ENCODE measurements at regions not wholly inside any gene's neighbourhood (a gene's known extent, or its start where the extent isn't known, plus 50 kb on each side); places are given as distances from the start of the nearest gene placed in this dataset.
"Not testable (repeated sequence)": the region's sequence is repeated elsewhere in the genome, so short reads cannot be mapped to it uniquely, and the experiment has no call there.

DNA sequence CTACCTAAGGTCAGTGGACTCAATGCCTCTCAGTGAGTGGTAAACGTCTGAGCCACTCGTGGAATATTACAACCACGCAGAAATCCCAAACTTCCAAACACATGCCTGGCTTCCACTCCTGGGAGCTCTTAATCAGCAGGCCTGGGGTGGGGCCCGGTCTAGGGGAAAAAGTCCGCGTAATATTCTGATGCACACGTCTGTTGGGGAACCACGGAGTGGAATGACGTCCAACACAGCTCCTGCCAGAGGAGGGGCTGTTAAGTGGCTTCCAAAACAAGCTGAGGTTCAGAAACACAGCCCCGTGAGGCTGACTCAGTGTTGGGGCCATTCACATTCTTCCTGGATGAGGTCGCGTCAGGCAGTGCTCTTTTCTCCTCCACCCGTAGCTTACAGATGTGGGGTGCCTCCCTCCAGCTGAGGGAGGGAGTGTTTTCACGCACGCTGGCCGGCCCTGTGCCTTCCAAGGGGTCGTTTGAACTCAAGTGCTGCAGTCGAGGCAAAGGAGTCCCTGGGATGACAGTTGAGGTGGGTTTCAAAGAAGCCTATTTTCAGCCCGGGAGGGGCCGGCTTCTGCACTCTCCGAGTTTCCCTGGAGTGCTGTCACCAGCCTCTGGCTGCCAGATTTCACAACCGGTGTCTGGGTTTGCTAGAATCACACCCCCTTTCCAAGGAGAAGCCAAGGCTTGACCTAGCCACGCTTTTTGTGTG, 73.1 kb downstream of the ACKR3 start:
- Histone ChIP-seq H3K27ac (ENCODE audit: low read length) (no peak overlapping the region), H3K4me3 (ENCODE audit: low read length) (no peak overlapping the region), H3K27me3 (ENCODE audit: control insufficient read depth, insufficient read depth, low read length) (no peaks in the 10 kb centered on the region), H3K36me3 (ENCODE audit: control insufficient read depth, low read depth, low read length) (no peaks in the 10 kb centered on the region), H3K9ac (ENCODE audit: low read length) (no peak overlapping the region), H3K9me3 (ENCODE audit: control insufficient read depth, low read depth, low read length) (no peaks in the 10 kb centered on the region), H3K4me1 (ENCODE audit: control insufficient read depth, low read depth, low read length) (no peaks in the 10 kb centered on the region)

DNA sequence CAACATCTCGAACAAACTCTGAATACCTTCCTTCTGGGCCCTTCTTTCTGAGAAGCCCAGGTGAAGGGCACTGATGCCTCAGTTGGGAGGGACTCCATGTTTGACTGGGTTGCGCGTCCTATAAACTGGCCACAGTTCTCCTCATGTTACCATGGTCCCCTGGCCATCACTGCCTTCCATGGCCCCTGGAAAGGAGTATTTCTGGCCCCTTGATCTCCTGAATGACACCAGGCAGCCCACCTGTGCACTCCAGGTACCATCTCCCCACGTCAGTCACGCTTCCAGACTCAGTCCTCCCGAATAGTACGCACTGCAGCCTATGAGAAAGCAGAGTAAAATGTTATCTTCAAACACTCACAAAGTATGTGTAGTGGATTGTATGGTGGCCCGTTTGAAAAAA, 73.9 kb downstream of the ACKR3 start:
- Histone ChIP-seq H3K27me3 (ENCODE audit: control insufficient read depth, insufficient read depth, low read length) (no peaks in the 10 kb centered on the region), H3K9ac (ENCODE audit: low read length) (no peak overlapping the region), H3K4me3 (ENCODE audit: low read length) (no peak overlapping the region), H3K9me3 (ENCODE audit: control insufficient read depth, low read depth, low read length) (no peaks in the 10 kb centered on the region), H3K4me1 (ENCODE audit: control insufficient read depth, low read depth, low read length) (no peaks in the 10 kb centered on the region), H3K36me3 (ENCODE audit: control insufficient read depth, low read depth, low read length) (no peaks in the 10 kb centered on the region), H3K27ac (ENCODE audit: low read length) (no peak overlapping the region)

DNA sequence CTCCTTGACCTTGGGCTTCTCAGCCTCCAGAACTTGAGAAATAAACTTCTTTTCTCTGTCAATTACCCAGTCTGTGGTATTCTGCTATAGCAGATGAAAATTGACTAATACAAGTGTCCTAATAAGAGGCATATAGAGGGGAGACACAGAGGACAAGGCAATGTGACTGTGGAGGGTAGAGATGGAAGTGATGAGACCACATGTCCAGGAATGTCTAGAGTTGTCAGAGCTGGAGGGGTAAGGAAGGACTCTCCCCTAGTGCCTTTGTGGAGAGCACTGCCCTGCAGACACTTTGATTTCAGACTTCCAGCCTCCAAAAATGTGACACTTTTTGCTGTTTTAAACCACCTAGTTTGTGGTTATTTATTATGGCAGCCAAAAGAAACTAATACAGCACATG, 74.4 kb downstream of the ACKR3 start:
- Histone ChIP-seq H3K9me3 (ENCODE audit: control insufficient read depth, low read depth, low read length) (no peaks in the 10 kb centered on the region), H3K27me3 (ENCODE audit: control insufficient read depth, insufficient read depth, low read length) (no peaks in the 10 kb centered on the region), H3K9ac (ENCODE audit: low read length) (no peak overlapping the region), H3K4me3 (ENCODE audit: low read length) (no peak overlapping the region), H3K36me3 (ENCODE audit: control insufficient read depth, low read depth, low read length) (no peaks in the 10 kb centered on the region), H3K4me1 (ENCODE audit: control insufficient read depth, low read depth, low read length) (no peaks in the 10 kb centered on the region), H3K27ac (ENCODE audit: low read length) (no peak overlapping the region)

DNA sequence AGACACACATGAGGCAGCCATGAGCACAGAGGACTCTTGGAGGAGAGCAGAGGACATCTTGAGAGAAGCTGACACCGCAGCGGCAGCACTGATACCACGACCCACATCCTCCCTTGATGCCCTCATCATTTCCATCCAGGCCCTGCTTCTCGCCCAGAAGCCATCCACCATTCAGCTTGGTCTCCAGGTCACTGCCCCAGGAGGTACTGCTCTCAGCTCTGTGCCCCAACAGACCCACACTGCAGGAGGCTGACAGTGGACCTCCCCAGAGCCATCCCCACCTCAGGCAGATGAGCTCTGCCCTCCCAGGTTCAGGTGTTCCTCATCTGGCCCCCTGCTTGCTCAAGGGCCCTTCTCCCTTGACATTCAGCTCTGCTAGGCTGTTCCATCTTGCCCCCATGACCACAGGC, 74.9 kb downstream of the ACKR3 start:
- no peaks in the 10 kb centered on the region for H3K27me3 ChIP-seq (ENCODE audit: control insufficient read depth, insufficient read depth, low read length)
- H3K9me3 ChIP-seq (ENCODE audit: control insufficient read depth, low read depth, low read length), result no peaks in the 10 kb centered on the region
- no peaks in the 10 kb centered on the region for H3K36me3 ChIP-seq (ENCODE audit: control insufficient read depth, low read depth, low read length)
- H3K4me1 ChIP-seq (ENCODE audit: control insufficient read depth, low read depth, low read length), result no peaks in the 10 kb centered on the region
- H3K9ac ChIP-seq (ENCODE audit: low read length), result no peak overlapping the region
- H3K4me3 ChIP-seq (ENCODE audit: low read length), result no peak overlapping the region
- H3K27ac ChIP-seq (ENCODE audit: low read length), result no peak overlapping the region

DNA sequence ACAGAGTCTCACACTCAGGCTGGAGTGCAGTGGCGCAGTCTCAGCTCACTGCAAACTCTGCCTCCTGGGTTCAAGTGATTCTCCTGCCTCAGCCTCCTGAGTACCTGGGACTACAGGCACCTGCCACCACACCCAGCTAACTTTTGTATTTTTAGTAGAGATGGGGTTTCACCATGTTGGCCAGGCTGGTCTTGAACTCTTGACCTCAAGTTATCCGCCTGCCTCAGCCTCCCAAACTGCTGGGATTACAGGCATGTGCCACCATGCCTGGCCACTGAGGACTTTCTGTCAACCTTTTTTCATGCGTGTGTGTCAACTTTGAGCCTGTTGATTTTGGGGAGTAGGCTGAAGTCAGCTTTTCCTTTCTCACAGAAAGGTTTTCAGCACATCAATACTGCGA, 75.5 kb downstream of the ACKR3 start:
- H3K27me3 ChIP-seq (ENCODE audit: control insufficient read depth, insufficient read depth, low read length); H3K9me3 ChIP-seq (ENCODE audit: control insufficient read depth, low read depth, low read length); H3K4me3 ChIP-seq (ENCODE audit: low read length); H3K36me3 ChIP-seq (ENCODE audit: control insufficient read depth, low read depth, low read length); H3K27ac ChIP-seq (ENCODE audit: low read length); H3K4me1 ChIP-seq (ENCODE audit: control insufficient read depth, low read depth, low read length); H3K9ac ChIP-seq (ENCODE audit: low read length): not testable (repeated sequence)

DNA sequence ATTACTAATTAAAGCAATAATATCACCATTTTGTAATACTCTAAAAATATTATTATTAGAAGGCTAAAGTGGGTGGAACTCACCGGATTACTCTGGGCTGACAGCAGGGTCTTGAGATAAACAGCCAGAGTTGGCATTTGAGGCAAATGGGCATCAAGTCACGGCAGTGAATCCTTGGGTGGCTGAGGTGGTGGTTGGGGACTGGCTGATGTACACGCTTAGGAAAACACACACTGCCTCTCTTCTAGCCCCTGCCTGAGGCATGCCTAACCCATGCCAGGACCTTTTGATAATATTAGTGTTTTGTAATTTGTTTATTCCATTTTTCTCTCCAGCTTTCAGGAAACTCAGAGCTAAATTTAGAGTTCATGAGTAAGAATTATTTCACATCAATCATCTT, 76.8 kb downstream of the ACKR3 start:
- H3K27me3 ChIP-seq (ENCODE audit: control insufficient read depth, insufficient read depth, low read length), result no peaks in the 10 kb centered on the region
- no peaks in the 10 kb centered on the region for H3K4me1 ChIP-seq (ENCODE audit: control insufficient read depth, low read depth, low read length)
- H3K4me3 ChIP-seq (ENCODE audit: low read length), result no peak overlapping the region
- no peaks in the 10 kb centered on the region for H3K36me3 ChIP-seq (ENCODE audit: control insufficient read depth, low read depth, low read length)
- H3K27ac ChIP-seq (ENCODE audit: low read length), result no peak overlapping the region
- no peak overlapping the region for H3K9ac ChIP-seq (ENCODE audit: low read length)
- H3K9me3 ChIP-seq (ENCODE audit: control insufficient read depth, low read depth, low read length), result no peaks in the 10 kb centered on the region

DNA sequence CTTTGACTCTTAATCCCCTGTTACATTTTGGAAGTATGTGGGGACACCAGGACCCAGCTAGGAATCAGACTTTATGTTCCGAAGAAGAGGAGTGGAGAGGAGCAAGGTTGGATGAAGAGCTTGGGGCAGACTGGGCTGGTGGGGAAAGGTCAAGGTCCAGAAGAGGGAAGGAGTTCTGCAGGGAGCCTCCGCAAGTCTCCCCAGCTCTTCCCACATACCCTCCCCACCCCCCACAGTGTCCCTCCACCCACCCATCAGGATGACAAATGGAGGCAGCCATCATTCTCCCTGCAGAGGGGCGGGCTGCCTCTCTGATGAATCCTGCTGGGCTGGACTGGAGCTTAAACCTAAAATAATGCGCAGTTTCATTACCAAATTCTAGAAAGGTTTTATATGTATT, 77.2 kb downstream of the ACKR3 start:
- no peak overlapping the region for H3K9ac ChIP-seq (ENCODE audit: low read length)
- H3K9me3 ChIP-seq (ENCODE audit: control insufficient read depth, low read depth, low read length), result no peaks in the 10 kb centered on the region
- H3K4me3 ChIP-seq (ENCODE audit: low read length), result no peak overlapping the region
- no peaks in the 10 kb centered on the region for H3K36me3 ChIP-seq (ENCODE audit: control insufficient read depth, low read depth, low read length)
- H3K27me3 ChIP-seq (ENCODE audit: control insufficient read depth, insufficient read depth, low read length), result no peaks in the 10 kb centered on the region
- no peak overlapping the region for H3K27ac ChIP-seq (ENCODE audit: low read length)
- H3K4me1 ChIP-seq (ENCODE audit: control insufficient read depth, low read depth, low read length), result no peaks in the 10 kb centered on the region

DNA sequence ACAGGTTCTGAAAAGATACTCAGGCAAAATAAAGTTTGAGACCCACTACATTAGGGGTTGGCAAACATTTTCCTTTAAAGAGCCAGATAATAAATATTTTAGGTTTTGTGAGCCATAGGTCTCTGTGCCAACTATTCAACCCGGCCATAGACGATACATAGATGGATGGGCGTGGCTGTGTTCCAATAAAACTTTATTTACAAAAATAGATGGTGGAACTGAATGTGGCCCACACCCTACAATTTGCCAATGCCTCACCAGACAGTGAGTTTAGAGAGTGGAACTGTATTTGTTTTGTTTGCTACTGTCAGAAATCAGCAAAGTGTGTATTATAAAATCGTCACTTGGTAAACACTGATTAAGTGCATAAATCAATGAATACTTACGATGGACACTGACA, 78.0 kb downstream of the ACKR3 start:
- H3K4me1 ChIP-seq (ENCODE audit: control insufficient read depth, low read depth, low read length), result no peaks in the 10 kb centered on the region

DNA sequence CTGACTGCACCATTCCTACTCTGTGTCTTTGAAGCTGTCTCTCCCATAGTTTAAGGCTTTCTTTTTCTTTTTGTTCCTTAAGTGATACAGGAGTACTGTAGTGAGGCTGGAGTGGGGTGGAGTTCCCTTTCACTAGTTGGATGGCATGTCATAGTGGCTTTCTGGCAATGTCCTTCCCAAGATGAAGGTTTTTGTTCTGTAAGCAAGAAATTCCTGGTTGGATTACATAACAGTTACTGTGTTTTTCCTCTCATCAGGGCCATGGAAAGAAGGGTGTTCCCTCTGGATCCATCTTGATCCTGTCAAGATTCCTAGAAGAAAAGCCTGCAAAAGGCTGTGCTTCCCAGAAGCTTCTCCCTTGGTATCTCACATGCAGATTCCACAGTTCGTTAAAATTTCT, 84.2 kb downstream of the ACKR3 start:
- H3K4me3 ChIP-seq (ENCODE audit: low read length), result no peak overlapping the region
- no peaks in the 10 kb centered on the region for H3K36me3 ChIP-seq (ENCODE audit: control insufficient read depth, low read depth, low read length)
- H3K4me1 ChIP-seq (ENCODE audit: control insufficient read depth, low read depth, low read length), result no peaks in the 10 kb centered on the region
- H3K9ac ChIP-seq (ENCODE audit: low read length), result no peak overlapping the region
- H3K27ac ChIP-seq (ENCODE audit: low read length), result no peak overlapping the region
- H3K9me3 ChIP-seq (ENCODE audit: control insufficient read depth, low read depth, low read length), result no peaks in the 10 kb centered on the region
- no peaks in the 10 kb centered on the region for H3K27me3 ChIP-seq (ENCODE audit: control insufficient read depth, insufficient read depth, low read length)

More for the DNA sequence above, 78.0 kb downstream of the ACKR3 start:
- Histone ChIP-seq H3K27ac (ENCODE audit: low read length) (no peak overlapping the region), H3K9ac (ENCODE audit: low read length) (no peak overlapping the region), H3K27me3 (ENCODE audit: control insufficient read depth, insufficient read depth, low read length) (no peaks in the 10 kb centered on the region), H3K36me3 (ENCODE audit: control insufficient read depth, low read depth, low read length) (no peaks in the 10 kb centered on the region), H3K4me3 (ENCODE audit: low read length) (no peak overlapping the region), H3K9me3 (ENCODE audit: control insufficient read depth, low read depth, low read length) (no peaks in the 10 kb centered on the region)

DNA sequence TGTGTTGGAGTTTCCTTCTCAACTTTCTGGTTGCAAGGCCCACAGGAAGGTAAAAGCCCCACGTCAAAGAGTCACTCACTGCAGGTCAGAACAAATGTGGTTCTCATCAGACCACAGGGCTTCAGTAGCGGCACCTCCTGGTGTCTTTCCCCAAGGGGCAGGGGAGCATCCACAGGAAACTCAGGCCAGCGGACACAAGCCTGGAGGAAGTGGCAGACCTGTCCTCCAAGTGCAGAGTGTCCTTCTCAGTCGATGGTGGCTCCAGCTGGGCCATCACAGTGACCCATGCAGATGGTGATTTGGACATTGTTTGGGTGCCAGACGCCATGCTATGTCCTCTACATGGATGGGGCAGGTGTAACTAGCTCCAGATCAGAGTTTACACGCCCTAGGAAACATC, 84.9 kb downstream of the ACKR3 start:
- Histone ChIP-seq H3K27me3 (ENCODE audit: control insufficient read depth, insufficient read depth, low read length) (no peaks in the 10 kb centered on the region), H3K4me1 (ENCODE audit: control insufficient read depth, low read depth, low read length) (peaks cover under 1% of the 10 kb centered on the region), H3K27ac (ENCODE audit: low read length) (no peak overlapping the region), H3K9ac (ENCODE audit: low read length) (no peak overlapping the region), H3K9me3 (ENCODE audit: control insufficient read depth, low read depth, low read length) (no peaks in the 10 kb centered on the region), H3K4me3 (ENCODE audit: low read length) (no peak overlapping the region), H3K36me3 (ENCODE audit: control insufficient read depth, low read depth, low read length) (no peaks in the 10 kb centered on the region)

DNA sequence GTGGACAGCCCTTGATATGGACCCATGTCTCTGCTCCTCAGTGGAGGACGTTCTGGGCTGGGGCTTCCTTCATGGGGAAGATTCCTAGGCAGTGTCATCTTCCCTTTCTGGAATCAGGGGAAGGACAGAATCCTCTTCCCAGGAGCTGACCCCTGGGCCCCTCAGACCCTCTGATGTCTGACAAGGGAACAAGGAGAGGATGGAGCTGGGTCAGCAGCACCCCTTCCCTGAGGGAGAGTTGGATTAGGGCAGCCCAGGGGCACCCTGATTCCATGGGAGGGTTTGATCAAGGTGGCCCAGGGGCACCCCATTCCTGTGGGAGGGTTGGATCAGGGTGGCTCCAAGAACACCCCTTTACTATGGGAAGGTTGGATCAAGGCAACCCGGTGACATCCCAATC, 86.5 kb downstream of the ACKR3 start:
- H3K9me3 ChIP-seq (ENCODE audit: control insufficient read depth, low read depth, low read length), result no peaks in the 10 kb centered on the region
- H3K36me3 ChIP-seq (ENCODE audit: control insufficient read depth, low read depth, low read length), result no peaks in the 10 kb centered on the region
- no peak overlapping the region for H3K27ac ChIP-seq (ENCODE audit: low read length)
- no peak overlapping the region for H3K4me3 ChIP-seq (ENCODE audit: low read length)
- H3K9ac ChIP-seq (ENCODE audit: low read length), result no peak overlapping the region
- H3K4me1 ChIP-seq (ENCODE audit: control insufficient read depth, low read depth, low read length), result peaks cover 16% of the 10 kb centered on the region
- no peaks in the 10 kb centered on the region for H3K27me3 ChIP-seq (ENCODE audit: control insufficient read depth, insufficient read depth, low read length)

DNA sequence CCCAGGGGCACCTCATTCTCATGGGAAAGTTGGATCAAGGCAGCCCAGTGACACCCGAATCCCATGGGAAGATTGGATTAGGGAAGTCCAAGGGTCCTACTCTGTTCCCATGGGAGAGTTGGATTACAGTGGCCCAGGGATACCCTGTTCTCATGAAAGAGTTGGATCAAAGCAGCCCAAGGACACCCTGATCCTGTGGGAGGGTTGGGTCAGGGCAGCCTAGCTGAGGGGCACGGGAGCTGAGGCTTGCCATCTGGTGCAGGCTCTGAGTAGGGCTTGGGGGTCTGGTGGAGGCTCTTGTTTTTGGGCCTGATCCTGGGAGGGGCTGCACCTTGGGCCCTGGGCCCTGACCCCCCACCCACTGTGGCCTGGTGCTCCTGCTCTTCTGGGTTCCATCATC, 87.1 kb downstream of the ACKR3 start:
- H3K9ac ChIP-seq (ENCODE audit: low read length), result no peak overlapping the region
- H3K4me1 ChIP-seq (ENCODE audit: control insufficient read depth, low read depth, low read length), result peaks cover 21% of the 10 kb centered on the region
- no peak overlapping the region for H3K27ac ChIP-seq (ENCODE audit: low read length)
- no peak overlapping the region for H3K4me3 ChIP-seq (ENCODE audit: low read length)
- no peaks in the 10 kb centered on the region for H3K36me3 ChIP-seq (ENCODE audit: control insufficient read depth, low read depth, low read length)
- no peaks in the 10 kb centered on the region for H3K9me3 ChIP-seq (ENCODE audit: control insufficient read depth, low read depth, low read length)
- H3K27me3 ChIP-seq (ENCODE audit: control insufficient read depth, insufficient read depth, low read length), result no peaks in the 10 kb centered on the region
